ENCODE measurements at regions not wholly inside any gene's neighbourhood (a gene's known extent, or its start where the extent isn't known, plus 50 kb on each side); places are given as distances from the start of the nearest gene placed in this dataset.

GRCh38 chr20:55174172-55174571 lies 698.8 kb downstream of the DOK5 start:
- TF ChIP-seq CTCF (IDR thresholded peaks at IDR 0.05) (no peak), POLR2A (IDR thresholded peaks at IDR 0.05) (no peak)
